Neural progenitor cell (in vitro differentiated cells): ENCODE measurements at regions not wholly inside any gene's neighbourhood (a gene's known extent, or its start where the extent isn't known, plus 50 kb on each side); places are given as distances from the start of the nearest gene placed in this dataset.

Experiments used
- EZH2 ChIP-seq: fragments of 200-600 bp; sonication (generic); IDR thresholded peaks from 2 replicates; pipeline ENCODE4 v1.6.1; 2017; ENCODE audit warnings: antibody characterized with exemption, mild to moderate bottlenecking, moderate library complexity
- TF ChIP-seq, protein P1 (sequence below): fragments of 200-600 bp; sonication (generic); IDR thresholded peaks from 2 replicates; pipeline ENCODE4 v1.5.1; 2017; ENCODE audit warnings: antibody characterized with exemption, mild to moderate bottlenecking

DNA sequence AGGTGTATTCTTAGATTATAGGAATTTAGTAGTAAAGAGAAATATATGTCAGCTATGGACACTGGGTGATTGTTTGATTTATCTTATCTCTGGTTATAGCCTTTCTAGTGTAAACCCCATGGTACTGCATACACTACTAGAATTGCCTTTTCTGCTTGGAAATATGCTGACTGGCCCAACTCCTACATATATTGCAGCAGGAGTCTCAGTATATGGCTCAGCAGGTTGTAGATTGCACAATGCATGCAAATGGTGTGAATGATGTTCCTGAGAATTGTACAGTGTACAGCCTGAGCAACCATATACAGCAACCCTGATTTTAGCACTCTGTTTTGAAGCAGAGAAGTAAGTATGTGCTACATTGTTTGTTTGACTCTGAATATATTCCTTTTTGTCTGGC is 153.4 kb upstream of the NPY start:
- TF ChIP-seq, protein P1, sequence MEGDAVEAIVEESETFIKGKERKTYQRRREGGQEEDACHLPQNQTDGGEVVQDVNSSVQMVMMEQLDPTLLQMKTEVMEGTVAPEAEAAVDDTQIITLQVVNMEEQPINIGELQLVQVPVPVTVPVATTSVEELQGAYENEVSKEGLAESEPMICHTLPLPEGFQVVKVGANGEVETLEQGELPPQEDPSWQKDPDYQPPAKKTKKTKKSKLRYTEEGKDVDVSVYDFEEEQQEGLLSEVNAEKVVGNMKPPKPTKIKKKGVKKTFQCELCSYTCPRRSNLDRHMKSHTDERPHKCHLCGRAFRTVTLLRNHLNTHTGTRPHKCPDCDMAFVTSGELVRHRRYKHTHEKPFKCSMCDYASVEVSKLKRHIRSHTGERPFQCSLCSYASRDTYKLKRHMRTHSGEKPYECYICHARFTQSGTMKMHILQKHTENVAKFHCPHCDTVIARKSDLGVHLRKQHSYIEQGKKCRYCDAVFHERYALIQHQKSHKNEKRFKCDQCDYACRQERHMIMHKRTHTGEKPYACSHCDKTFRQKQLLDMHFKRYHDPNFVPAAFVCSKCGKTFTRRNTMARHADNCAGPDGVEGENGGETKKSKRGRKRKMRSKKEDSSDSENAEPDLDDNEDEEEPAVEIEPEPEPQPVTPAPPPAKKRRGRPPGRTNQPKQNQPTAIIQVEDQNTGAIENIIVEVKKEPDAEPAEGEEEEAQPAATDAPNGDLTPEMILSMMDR: no peak
- no peak for TF ChIP-seq EZH2
